ENCODE measurements at regions not wholly inside any gene's neighbourhood (a gene's known extent, or its start where the extent isn't known, plus 50 kb on each side); places are given as distances from the start of the nearest gene placed in this dataset.

GRCh38 chr5:154628685-154629084 lies 126.5 kb upstream of the LARP1 start:
- POLR2A ChIA-PET (ENCODE audit: partially characterized antibody), result interaction anchor here (1.1 to 1.4 kb wide), 2 partner anchors 12 to 196 kb away, joined by 3 read pairs; no protein-coding TSS in a partner anchor
- no peak for TF ChIP-seq USF2 (IDR thresholded peaks at IDR 0.05; ENCODE audit: low read length)
- TF ChIP-seq SIN3A (conservative IDR thresholded peaks at IDR 0.05 in 1 of 2, IDR thresholded peaks at IDR 0.05 in 1 of 2; ENCODE audit: low read depth in 1 of 2, low read length in 2 of 2), result no peak
- TF ChIP-seq RNF2 (IDR thresholded peaks at IDR 0.05; ENCODE audit: borderline replicate concordance, low read depth, low read length, missing control alignments, poor library complexity, severe bottlenecking), result no peak
- TF ChIP-seq ATF3 (IDR thresholded peaks at IDR 0.05; ENCODE audit: insufficient read depth, low read depth, low read length), result no peak
- TF ChIP-seq ZNF274 (IDR thresholded peaks at IDR 0.05; ENCODE audit: borderline replicate concordance, extremely low read depth, low read length), result no peak
- no peak for TF ChIP-seq NANOG (IDR thresholded peaks at IDR 0.05; ENCODE audit: insufficient read depth, low read depth, low read length, poor library complexity, severe bottlenecking)
- TF ChIP-seq TCF12 (IDR thresholded peaks at IDR 0.05; ENCODE audit: low read depth, low read length), result no peak
- TF ChIP-seq SUZ12 (IDR thresholded peaks at IDR 0.05; ENCODE audit: low read length), result no peak
- WGBS, 2 experiments (ENCODE audit: extremely low coverage in 1 of 2, insufficient coverage in 1 of 2, insufficient read length in 1 of 2, insufficient replicate concordance in 2 of 2, low coverage in 1 of 2, low lambda C conversion rate in 2 of 2, missing lambda C conversion rate in 1 of 2), result 88% methylated on average over 4 of the region's 4 CpGs; no CpG with 5 or more reads in 1 of the 2 experiments
- Histone ChIP-seq H3K36me3 (ENCODE audit: control insufficient read depth in 2 of 4, insufficient read depth in 4 of 4, low read length in 3 of 4) (no peaks in the 10 kb centered on the region), H4K91ac (replicated peaks; ENCODE audit: insufficient read length, low read length) (no peak overlapping the region), H3K14ac (ENCODE audit: insufficient read length) (no peak overlapping the region), H2BK120ac (replicated peaks; ENCODE audit: low read depth, low read length) (no peak overlapping the region), H3K27me3 (replicated peaks in 1 of 4; ENCODE audit: control insufficient read depth in 3 of 4, extremely low read depth in 1 of 4, insufficient read depth in 3 of 4, low read length in 3 of 4) (no peaks in the 10 kb centered on the region), H3K27ac (ENCODE audit: low read depth, low read length) (no peak overlapping the region), H3K9me3 (ENCODE audit: insufficient read depth in 2 of 2, low read depth in 1 of 2, low read length in 1 of 2) (no peaks in the 10 kb centered on the region), H4K8ac (ENCODE audit: extremely low read depth, insufficient read depth, low read length) (no peak overlapping the region), H3K79me1 (ENCODE audit: low read depth, low read length) (no peaks in the 10 kb centered on the region), H3K9ac (replicated peaks in 1 of 4; ENCODE audit: extremely low read depth in 1 of 4, low read depth in 3 of 4, low read length in 3 of 4) (no peak overlapping the region), H2BK15ac (ENCODE audit: low read length) (no peak overlapping the region), H2AFZ (ENCODE audit: low read length) (no peak overlapping the region), H3K4me2 (ENCODE audit: insufficient read depth in 1 of 2, low read depth in 2 of 2, low read length in 2 of 2) (no peak overlapping the region), H2BK20ac (ENCODE audit: low read length) (no peak overlapping the region), H3K23ac (ENCODE audit: insufficient read length) (no peak overlapping the region), H3K4me1 (replicated peaks in 1 of 4; ENCODE audit: control insufficient read depth in 3 of 4, insufficient read depth in 4 of 4, low read length in 3 of 4) (no peaks in the 10 kb centered on the region; a peak in 1 of 7 replicates), H3K4me3 (ENCODE audit: extremely low read depth in 1 of 4, insufficient read depth in 2 of 4, low read depth in 3 of 4, low read length in 4 of 4) (no peak overlapping the region), H4K20me1 (replicated peaks in 1 of 2; ENCODE audit: control insufficient read depth in 1 of 2, insufficient read depth in 2 of 2, low read length in 2 of 2) (no peaks in the 10 kb centered on the region), H3K4ac (replicated peaks; ENCODE audit: insufficient read length, low read depth, low read length) (no peak overlapping the region), H2BK12ac (ENCODE audit: low read depth, low read length) (no peak overlapping the region), H3K56ac (replicated peaks; ENCODE audit: insufficient read length, low read depth, low read length) (no peak overlapping the region), H2AK5ac (ENCODE audit: low read depth, low read length) (no peak overlapping the region), H2BK5ac (ENCODE audit: low read depth, low read length) (no peak overlapping the region), H3K18ac (ENCODE audit: extremely low read depth, low read length) (no peak overlapping the region), H3K79me2 (ENCODE audit: control insufficient read depth in 1 of 2, insufficient read depth in 2 of 2, low read length in 2 of 2) (no peaks in the 10 kb centered on the region), H4K5ac (ENCODE audit: insufficient read length, low read depth, low read length) (no peak overlapping the region), H3K23me2 (ENCODE audit: low read depth, low read length) (no peaks in the 10 kb centered on the region)
- DNase-seq (ENCODE audit: low read depth in 1 of 2, low spot score in 2 of 2) (no peak), FAIRE-seq (no peak)
- CTCF ChIA-PET (ENCODE audit: partially characterized antibody), result interaction anchor here (0.9 to 5.3 kb wide), 6 partner anchors 11 to 556 kb away, joined by 3 to 34 read pairs (median 4); no protein-coding TSS in a partner anchor
